GM12892 (cell line): ENCODE measurements at regions not wholly inside any gene's neighbourhood (a gene's known extent, or its start where the extent isn't known, plus 50 kb on each side); places are given as distances from the start of the nearest gene placed in this dataset.

Source experiments
- DNase-seq: peaks from one replicate; pipeline ENCODE4 v3.0.0; 2011; ENCODE audit not compliant: insufficient read length
- FAIRE-seq: peaks from 2 replicates; lab custom pipeline; 2011; peaks lifted over from hg19 to GRCh38; lab: Jason Lieb, UNC
- POLR2A ChIP-seq: IDR thresholded peaks from 2 replicates; pipeline ENCODE4 v1.6.1; 2011; ENCODE audit warnings: low read depth, low read length, control low read depth
- POLR2AphosphoS5 ChIP-seq: IDR thresholded peaks from 2 replicates; pipeline ENCODE4 v1.6.1; 2011; ENCODE audit warnings: low read depth, low read length, control low read depth
- TAF1 ChIP-seq: IDR thresholded peaks from 2 replicates; pipeline ENCODE4 v1.6.1; 2011; ENCODE audit warnings: low read depth, mild to moderate bottlenecking, control low read depth, low read length, borderline replicate concordance

DNA sequence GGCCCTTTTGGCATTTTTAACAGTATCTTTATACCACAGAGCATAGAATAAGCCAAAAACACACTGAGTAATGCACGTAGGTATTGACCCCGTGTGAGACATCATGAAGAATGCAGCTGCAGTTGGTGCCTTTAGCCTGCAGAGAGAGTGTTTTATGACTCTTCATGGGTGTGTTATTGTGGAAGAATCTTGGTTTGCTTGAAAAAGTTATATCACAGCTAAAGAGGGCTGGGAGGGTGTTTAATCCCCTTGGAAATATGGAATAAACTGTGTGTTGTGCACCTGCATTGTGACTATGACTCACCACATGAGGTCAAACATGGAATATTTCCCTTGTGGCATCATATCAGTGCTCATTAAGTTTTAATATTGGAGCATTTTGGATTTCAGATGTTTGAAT is 458.7 kb downstream of the CDH9 start:
- no peak for FAIRE-seq
- no peak for DNase-seq
- no peak for TF ChIP-seq POLR2A
- no peak for TF ChIP-seq POLR2AphosphoS5
- TF ChIP-seq TAF1 = no peak

DNA sequence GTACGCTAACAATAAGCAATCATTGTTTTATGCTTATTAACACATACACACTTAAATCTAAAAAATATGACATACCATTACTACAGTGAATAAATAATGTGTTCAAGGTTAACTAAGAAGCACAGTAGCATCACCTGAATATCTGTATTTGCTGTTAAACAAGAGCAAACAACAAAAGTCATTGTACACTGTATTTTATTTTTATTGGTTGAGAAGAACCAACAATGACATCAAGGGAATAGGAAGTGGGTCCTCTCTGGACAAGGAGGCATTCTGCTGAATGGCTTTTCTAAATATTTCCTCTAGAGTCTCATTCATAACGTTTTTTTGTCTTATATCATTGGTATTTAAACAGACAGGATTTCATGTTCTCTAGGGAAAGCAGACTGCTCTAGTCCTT is 460.4 kb downstream of the CDH9 start:
- TF ChIP-seq POLR2AphosphoS5 (no peak), TAF1 (no peak), POLR2A (no peak)
- DNase-seq (no peak), FAIRE-seq (no peak)

DNA sequence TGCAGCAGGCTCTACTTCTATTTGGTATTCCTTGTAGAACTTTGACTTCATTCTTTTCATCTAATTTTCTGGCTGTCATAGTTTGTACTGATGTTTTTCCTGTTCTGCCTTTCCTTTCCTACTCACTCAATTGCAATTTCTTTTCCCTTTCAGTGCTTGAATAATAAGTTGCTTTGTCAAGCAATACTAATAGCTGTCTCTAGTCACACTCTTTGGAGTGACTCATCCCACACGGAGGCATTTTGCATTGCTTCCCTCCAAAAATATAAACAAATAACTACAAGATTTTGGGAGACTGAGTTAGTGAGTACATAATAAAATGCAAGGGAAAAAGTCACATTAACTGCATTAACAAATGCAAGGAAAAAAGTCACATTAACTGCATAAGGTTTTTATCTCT is 465.9 kb downstream of the CDH9 start:
- no peak for FAIRE-seq
- TF ChIP-seq POLR2A (no peak), TAF1 (no peak), POLR2AphosphoS5 (no peak)
- no peak for DNase-seq

- TF ChIP-seq POLR2AphosphoS5 (no peak), POLR2A (no peak), TAF1 (no peak)
- FAIRE-seq (no peak), DNase-seq (no peak)
These were observed 468.5 kb downstream of the CDH9 start for GRCh38 chr5:26569929-26570258.

GRCh38 chr5:26569241-26569928 is 469.0 kb downstream of the CDH9 start:
- DNase-seq (no peak), FAIRE-seq (no peak)
- no peak for TF ChIP-seq TAF1
- TF ChIP-seq POLR2AphosphoS5 = no peak
- no peak for TF ChIP-seq POLR2A

DNA sequence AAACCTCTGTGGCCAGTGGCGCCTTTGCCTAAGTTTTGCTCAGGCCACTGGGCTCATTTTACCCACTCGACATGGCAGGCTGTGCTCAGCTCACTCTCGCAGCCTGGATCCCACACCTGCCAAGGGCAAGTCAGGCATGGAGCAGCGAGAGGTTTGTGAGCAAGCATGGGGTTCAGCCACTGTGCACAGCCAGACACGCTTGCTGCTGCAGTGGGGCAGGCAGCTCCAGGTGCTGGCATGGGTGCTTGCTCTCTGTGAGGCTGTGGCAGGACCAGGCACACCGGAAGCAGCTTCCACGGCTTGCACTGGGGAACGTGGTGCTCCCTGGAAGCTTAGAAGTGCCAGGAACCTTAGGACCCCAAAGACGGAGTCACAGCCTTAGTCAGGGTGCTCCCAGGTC is 470.1 kb downstream of the CDH9 start:
- no peak for DNase-seq
- TF ChIP-seq TAF1 = no peak
- no peak for TF ChIP-seq POLR2AphosphoS5
- no peak for TF ChIP-seq POLR2A
- no peak for FAIRE-seq

DNA sequence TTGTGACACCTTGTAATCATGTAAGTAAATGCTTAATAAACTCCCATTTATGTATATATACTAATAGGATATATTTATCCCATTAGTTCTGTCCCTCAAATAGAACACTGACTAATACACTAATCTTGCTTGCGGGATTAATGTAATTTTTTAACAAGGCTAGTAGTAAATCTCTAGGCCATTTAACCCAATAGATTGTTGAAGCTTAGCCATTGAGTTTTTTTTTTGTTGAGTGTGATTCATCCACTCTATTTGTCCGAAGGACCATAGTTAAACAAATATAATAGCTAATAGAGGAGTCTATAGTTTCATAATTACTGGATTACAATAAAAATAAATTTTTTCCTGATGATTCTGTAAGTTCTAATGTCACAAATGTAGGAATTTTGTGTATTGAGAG is 474.4 kb downstream of the CDH9 start:
- FAIRE-seq = no peak
- DNase-seq = no peak
- TF ChIP-seq POLR2AphosphoS5 = no peak
- no peak for TF ChIP-seq TAF1
- TF ChIP-seq POLR2A = no peak

- no peak for DNase-seq
- no peak for TF ChIP-seq POLR2AphosphoS5
- TF ChIP-seq POLR2A = no peak
- TF ChIP-seq TAF1 = no peak
- no peak for FAIRE-seq
These were observed 485.3 kb downstream of the CDH9 start for GRCh38 chr5:26553079-26553478.

- TF ChIP-seq TAF1 (no peak), POLR2AphosphoS5 (no peak), POLR2A (no peak)
- no peak for FAIRE-seq
- DNase-seq = no peak
These were observed 494.4 kb downstream of the CDH9 start for GRCh38 chr5:26543987-26544386.

DNA sequence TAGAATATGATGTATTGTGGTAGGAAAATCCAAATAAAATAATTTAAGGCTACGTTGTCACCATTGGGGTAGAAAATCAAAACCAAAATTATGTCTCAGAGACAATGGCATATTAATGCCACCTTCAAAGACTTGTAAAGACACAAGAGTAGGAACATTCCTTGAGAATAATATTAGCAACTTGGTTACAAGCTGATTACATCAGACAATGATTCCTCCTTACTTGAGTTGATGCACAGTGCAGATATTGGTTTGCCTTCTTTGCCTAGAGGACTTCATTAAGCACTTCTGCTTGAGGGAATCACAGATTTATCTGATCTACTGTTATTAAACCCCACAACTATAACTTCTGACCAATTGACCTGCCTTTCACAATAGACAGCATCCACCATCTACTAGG is 500.2 kb downstream of the CDH9 start:
- DNase-seq (no peak), FAIRE-seq (no peak)
- TF ChIP-seq TAF1 (no peak), POLR2A (no peak), POLR2AphosphoS5 (no peak)

GRCh38 chr5:26535215-26535614 is 503.2 kb downstream of the CDH9 start:
- no peak for TF ChIP-seq POLR2AphosphoS5
- no peak for TF ChIP-seq TAF1
- TF ChIP-seq POLR2A = no peak
- DNase-seq = no peak
- no peak for FAIRE-seq

DNA sequence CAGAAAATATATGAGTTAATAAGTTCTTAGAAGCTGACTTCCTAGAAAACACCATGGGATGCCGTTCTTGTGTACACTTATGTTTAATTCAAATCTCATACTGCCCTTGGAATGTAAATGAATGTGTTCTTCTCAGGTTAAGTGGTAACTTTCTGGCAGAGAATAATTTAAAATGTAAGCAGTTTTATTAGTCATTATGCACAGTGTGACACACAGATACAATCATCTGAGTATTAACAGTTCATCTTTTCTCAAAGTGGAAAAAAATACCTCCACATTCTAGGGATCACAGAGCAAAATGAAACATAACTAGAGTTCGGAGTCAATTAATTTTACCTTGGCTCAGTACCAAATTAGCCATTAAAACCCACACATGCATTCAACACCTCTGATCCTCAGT is 508.1 kb downstream of the CDH9 start:
- no peak for DNase-seq
- TF ChIP-seq POLR2AphosphoS5 (no peak), TAF1 (no peak), POLR2A (no peak)
- no peak for FAIRE-seq

GRCh38 chr5:26519245-26519644 is 519.1 kb downstream of the CDH9 start:
- DNase-seq (no peak), FAIRE-seq (no peak)
- TF ChIP-seq POLR2AphosphoS5 (no peak), POLR2A (no peak), TAF1 (no peak)
